SH-SY5Y (cell line): ENCODE measurements at regions not wholly inside any gene's neighbourhood (a gene's known extent, or its start where the extent isn't known, plus 50 kb on each side); places are given as distances from the start of the nearest gene placed in this dataset.

Experiments
- GATA2 ChIP-seq: IDR thresholded peaks from 2 replicates; pipeline ENCODE4 v1.6.1; 2011; ENCODE audit warnings: mild to moderate bottlenecking, low read depth, low read length
- GATA3 ChIP-seq: IDR thresholded peaks from 2 replicates; pipeline ENCODE4 v1.6.1; 2011; ENCODE audit warnings: low read depth, mild to moderate bottlenecking, low read length, moderate library complexity

GRCh38 chr7:25762511-25763462 is 389.2 kb upstream of the NFE2L3 start:
- TF ChIP-seq GATA2 (no peak), GATA3 (no peak)
